ENCODE measurements at regions not wholly inside any gene's neighbourhood (a gene's known extent, or its start where the extent isn't known, plus 50 kb on each side); places are given as distances from the start of the nearest gene placed in this dataset.

DNA sequence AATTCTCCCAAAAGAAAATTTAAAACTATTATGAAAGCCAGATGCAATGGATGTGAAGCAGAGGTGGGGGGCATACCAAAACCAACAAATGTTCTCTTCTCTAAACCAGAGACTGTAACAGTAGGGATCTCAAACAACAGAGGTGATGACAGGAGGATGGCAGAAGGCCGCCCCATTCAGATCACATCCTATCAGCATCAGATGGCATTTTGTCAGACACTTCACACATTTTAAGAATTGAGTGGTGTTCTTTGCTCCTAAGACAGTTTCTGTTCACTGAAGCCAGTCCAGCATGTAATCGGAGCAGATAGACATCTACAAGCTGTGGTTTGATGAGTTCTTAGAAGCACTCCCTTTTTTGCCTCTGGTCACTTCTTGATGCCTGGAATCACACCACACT lies 59.6 kb upstream of the SRRM4 start:
- TF ChIP-seq POLR2A (IDR thresholded peaks at IDR 0.05): no peak
- TF ChIP-seq CTCF (IDR thresholded peaks at IDR 0.05): no peak
